HG03280 (cell line): ENCODE measurements at regions not wholly inside any gene's neighbourhood (a gene's known extent, or its start where the extent isn't known, plus 50 kb on each side); places are given as distances from the start of the nearest gene placed in this dataset.
A peak's percentile ranks its signal among the peaks of the same experiment; 100 is the strongest.

ENCODE experiments used
- ATAC-seq: cut with Tn5 transposase; IDR thresholded peaks from one replicate; pipeline ENCODE4 v1.9.1; 2021; ENCODE audit warnings: mild to moderate bottlenecking, moderate library complexity; ENCODE audit not compliant: unreplicated experiment

- ATAC-seq = no peak
Observed at GRCh38 chr1:234886081-234886984, 242.3 kb downstream of the TOMM20 start.

GRCh38 chr1:234885601-234886000 is 243.0 kb downstream of the TOMM20 start:
- no peak for ATAC-seq

GRCh38 chr1:234884701-234885100 is 243.9 kb downstream of the TOMM20 start:
- ATAC-seq = no peak

GRCh38 chr1:234884006-234884405 is 244.6 kb downstream of the TOMM20 start:
- ATAC-seq = no peak

GRCh38 chr1:234882898-234883297 is 245.7 kb downstream of the TOMM20 start:
- ATAC-seq = no peak

- ATAC-seq = peak; percentile 80
Observed at GRCh38 chr1:234881893-234882771, 246.5 kb downstream of the TOMM20 start.

GRCh38 chr1:234879147-234880080 is 249.2 kb downstream of the TOMM20 start:
- no peak for ATAC-seq

GRCh38 chr1:234878288-234878687 is 250.3 kb downstream of the TOMM20 start:
- no peak for ATAC-seq

GRCh38 chr1:234877761-234878160 is 250.9 kb downstream of the TOMM20 start:
- no peak for ATAC-seq

- no peak for ATAC-seq
Observed at GRCh38 chr1:234875953-234876855, 252.4 kb downstream of the TOMM20 start.

- no peak for ATAC-seq
Observed at GRCh38 chr1:234875328-234875952, 253.2 kb downstream of the TOMM20 start.

- ATAC-seq = no peak
Observed at GRCh38 chr1:234874291-234875288, 254.0 kb downstream of the TOMM20 start.

- ATAC-seq = no peak
Observed at GRCh38 chr1:234871710-234872271, 256.8 kb downstream of the TOMM20 start.

- no peak for ATAC-seq
Observed at GRCh38 chr1:234871039-234871709, 257.5 kb downstream of the TOMM20 start.

GRCh38 chr1:234870020-234870981 is 258.3 kb downstream of the TOMM20 start:
- no peak for ATAC-seq
